GM18951 (cell line): ENCODE measurements at regions not wholly inside any gene's neighbourhood (a gene's known extent, or its start where the extent isn't known, plus 50 kb on each side); places are given as distances from the start of the nearest gene placed in this dataset.

ENCODE experiments used
- POLR2A ChIP-seq: IDR thresholded peaks from 4 replicates; pipeline ENCODE4 v1.6.1; 2011; ENCODE audit warnings: mild to moderate bottlenecking; ENCODE audit not compliant: insufficient read length, insufficient read depth; ENCODE audit errors: extremely low read depth
- in situ Hi-C: fragments of 300-500 bp; cut with MboI; formaldehyde crosslinking; loops from one replicate; pipeline ENCODE4 v1.12.0; 2022; ENCODE audit warnings: low sequenced_read_pairs, mixed read lengths, inconsistent platforms; ENCODE audit not compliant: unreplicated experiment

- no peak for TF ChIP-seq POLR2A
- in situ Hi-C loops: no loop called here
Measured at GRCh38 chr1:29830383-29830782, 594.1 kb downstream of the PTPRU start.

GRCh38 chr1:29829448-29830344 is 593.4 kb downstream of the PTPRU start:
- TF ChIP-seq POLR2A: no peak
- in situ Hi-C loops: no loop called here

DNA sequence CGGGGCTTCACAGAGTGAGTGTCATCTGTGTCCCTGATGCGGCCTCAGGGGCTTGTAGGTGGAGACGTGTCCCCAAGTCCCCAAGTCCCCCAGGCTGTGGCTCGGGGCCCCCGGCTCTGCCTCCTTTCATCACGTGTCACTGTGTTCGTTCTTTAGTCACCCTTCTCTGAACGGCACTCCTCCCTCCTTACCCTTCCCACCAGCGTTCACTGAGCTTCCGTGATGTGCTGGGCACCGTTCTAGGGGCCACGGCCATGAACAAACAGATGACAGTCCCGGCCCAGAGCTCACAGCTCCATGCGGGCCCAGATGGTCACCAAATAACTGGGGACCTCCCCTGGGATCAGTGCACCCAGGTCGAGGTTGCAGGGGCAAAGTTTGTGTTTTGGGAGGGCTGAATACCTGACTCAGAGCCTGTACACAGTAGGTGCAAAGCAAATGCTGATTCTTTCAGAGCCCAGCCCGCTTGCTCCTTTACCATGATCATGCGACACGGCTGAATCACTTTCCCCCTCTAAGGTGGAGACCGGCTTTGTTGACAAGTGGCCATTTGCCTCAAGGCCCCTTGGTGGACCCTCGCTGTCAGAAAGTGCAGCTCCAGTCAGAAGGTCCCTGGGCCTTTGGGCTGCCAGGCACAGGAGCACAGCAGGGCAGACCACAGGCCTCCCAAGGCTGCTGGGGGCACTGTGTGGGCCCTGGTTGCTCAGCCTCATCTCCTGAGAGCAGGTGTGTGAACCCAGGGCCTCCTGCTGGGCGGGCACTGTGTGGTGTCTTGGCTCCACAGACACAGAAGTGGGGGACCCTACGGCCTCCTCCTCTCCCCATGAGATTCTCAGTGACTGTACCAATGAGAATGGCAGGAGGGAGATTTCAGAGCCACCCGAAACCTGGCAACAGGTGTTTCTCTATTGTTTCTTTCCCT is 592.5 kb downstream of the PTPRU start:
- no peak for TF ChIP-seq POLR2A
- in situ Hi-C loops: no loop called here

DNA sequence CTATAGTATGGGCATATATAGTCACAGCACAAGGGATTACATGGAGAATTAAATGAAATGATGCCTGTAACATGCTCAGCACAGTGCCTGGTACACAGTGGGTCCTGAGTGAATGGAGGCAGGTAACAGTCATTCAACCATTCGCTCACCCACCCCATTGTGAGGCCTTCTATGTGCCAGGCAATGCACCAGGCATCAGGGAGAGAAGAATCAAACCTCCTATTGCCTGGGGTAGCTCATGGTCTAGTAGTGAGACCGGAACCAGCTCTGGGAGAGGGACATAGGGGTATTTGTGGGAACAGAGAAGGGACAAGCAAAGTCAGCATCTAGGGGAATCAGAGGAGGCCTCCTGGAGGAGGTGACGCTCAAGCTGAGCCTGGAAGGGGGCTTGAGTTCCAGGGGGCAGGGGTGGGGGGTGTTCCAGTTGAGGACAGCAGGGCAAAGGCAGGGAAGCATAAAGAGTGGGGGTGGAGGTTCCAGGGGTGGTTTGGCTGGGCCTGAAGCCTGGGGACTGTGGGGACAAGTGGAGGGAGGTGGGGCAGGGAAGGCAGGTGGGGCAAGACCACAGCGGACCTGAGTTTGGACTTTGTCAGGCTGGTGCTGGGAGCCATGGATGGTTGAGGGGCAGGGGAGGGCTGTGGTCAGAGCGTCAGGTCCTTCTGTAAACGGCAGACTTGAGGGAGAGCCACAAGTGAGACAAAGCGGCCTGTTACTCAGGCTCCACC is 591.6 kb downstream of the PTPRU start:
- TF ChIP-seq POLR2A: no peak
- in situ Hi-C loops: no loop called here

GRCh38 chr1:29827237-29827750 is 591.0 kb downstream of the PTPRU start:
- TF ChIP-seq POLR2A: no peak
- in situ Hi-C loops: no loop called here

DNA sequence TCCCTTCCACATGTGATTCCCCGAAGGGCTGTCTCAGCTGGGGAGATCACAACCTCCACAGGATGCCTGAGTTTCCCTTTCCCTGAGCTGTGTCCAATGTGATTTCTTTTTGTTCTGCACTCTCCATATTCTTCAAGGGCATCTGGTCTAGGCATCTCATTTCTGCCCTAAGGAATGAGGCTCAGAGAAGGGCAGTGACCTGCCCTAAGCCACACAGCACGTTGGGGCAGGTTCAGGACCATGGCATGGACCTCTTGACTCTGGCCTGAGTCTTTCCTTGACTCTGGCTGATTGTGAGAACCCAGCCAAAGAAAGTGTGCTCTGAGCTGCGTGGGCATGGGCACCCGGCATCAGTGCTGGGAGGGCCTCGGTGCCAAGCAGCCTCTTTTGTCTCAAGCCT is 590.3 kb downstream of the PTPRU start:
- TF ChIP-seq POLR2A: no peak
- in situ Hi-C loops: no loop called here

GRCh38 chr1:29825941-29826415 is 589.7 kb downstream of the PTPRU start:
- in situ Hi-C loops: no loop called here
- TF ChIP-seq POLR2A: no peak

DNA sequence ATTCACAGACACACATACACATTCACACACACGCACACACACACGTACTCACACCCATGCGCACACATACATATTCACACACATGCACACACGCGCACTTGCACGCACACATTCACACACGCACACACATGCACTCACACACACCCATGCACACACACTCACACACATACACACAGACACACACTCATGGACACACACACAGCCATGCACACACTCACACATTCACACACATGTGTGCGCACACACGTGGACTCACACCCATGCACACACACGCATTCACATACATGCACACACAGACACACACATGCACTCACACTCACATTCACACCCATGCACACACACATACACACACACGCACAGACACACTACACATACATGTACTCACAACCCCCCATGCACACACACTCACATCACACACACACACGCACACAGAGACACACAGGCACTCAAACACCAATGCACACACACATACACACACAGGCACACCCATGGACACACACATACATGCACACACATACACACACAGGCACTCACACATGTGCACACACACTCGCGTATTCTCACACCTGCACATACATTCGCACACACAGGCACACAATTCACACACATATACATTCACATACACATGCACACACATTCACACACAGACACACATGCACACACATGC is 589.1 kb downstream of the PTPRU start:
- in situ Hi-C loops: no loop called here
- TF ChIP-seq POLR2A: no peak

GRCh38 chr1:29824511-29825273 is 588.4 kb downstream of the PTPRU start:
- in situ Hi-C loops: no loop called here

DNA sequence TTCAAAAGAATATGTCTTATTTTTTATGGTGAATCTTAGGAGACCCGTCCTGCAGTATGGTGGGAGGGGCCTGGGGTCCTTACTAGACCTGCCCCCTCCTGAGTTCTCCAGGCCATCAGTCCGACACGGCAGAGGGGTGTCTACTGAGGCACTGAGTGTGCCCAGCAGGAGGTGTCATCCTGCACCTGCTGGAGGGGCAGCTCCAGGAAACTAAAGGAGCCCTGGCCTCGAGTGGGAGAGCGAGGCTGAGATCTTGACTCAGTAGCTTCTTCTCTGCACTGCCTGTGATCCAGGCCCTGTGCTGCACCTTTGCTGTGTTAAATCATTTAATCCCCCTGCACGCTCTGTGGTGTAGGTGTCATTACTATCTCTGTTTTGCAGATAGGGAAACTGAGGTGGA is 587.7 kb downstream of the PTPRU start:
- no peak for TF ChIP-seq POLR2A
- in situ Hi-C loops: no loop called here

More at GRCh38 chr1:29824511-29825273, 588.4 kb downstream of the PTPRU start:
- no peak for TF ChIP-seq POLR2A

DNA sequence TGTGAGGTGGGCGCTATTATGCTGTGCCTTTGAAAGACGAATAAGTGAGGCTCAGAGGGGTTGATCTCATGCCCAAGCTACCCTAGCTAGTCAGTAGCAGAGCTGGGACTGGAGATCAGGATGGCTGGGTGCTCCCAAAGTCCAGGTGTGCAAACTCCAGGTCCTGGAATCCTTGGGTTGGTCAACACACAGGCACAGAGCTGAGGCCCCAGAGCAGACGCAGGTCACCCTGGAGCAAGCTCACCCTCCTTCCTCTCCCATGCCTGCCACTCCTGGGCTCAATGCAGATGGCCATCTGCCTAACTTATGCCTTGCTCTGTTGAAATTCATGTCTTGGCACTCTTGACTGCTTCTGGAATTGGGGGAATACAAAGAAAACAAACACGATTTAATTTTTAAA is 587.2 kb downstream of the PTPRU start:
- in situ Hi-C loops: no loop called here

More for the DNA sequence above, 587.2 kb downstream of the PTPRU start:
- no peak for TF ChIP-seq POLR2A
